ENCODE measurements at regions not wholly inside any gene's neighbourhood (a gene's known extent, or its start where the extent isn't known, plus 50 kb on each side); places are given as distances from the start of the nearest gene placed in this dataset.
"Not testable (repeated sequence)": the region's sequence is repeated elsewhere in the genome, so short reads cannot be mapped to it uniquely, and the experiment has no call there.

DNA sequence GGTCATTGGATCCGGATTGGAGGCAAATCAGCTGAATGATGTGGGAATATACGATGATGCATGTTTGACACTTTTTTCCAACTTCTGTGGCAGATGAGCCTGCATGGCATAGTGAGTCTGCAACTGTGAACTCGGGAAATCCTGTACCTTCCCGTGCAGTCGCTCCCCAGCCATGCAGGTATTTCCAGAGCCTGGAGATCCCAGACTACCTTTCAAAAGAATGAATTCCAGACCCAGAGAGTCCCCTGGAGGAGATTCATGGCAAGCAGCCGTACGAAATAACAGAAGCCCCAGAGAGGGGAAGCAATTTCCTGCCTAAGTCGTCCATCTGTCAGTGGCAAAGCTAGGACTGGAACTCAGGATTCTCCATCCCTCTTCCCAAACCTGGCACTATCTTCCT is 75.7 kb upstream of the FAM20A start:
- TF ChIP-seq POLR2A (IDR thresholded peaks at IDR 0.05) (no peak), POLR2AphosphoS5 (IDR thresholded peaks at IDR 0.05; ENCODE audit: insufficient read depth in 1 of 2, low read depth in 1 of 2) (no peak)
- TF ChIP-seq, protein P1, sequence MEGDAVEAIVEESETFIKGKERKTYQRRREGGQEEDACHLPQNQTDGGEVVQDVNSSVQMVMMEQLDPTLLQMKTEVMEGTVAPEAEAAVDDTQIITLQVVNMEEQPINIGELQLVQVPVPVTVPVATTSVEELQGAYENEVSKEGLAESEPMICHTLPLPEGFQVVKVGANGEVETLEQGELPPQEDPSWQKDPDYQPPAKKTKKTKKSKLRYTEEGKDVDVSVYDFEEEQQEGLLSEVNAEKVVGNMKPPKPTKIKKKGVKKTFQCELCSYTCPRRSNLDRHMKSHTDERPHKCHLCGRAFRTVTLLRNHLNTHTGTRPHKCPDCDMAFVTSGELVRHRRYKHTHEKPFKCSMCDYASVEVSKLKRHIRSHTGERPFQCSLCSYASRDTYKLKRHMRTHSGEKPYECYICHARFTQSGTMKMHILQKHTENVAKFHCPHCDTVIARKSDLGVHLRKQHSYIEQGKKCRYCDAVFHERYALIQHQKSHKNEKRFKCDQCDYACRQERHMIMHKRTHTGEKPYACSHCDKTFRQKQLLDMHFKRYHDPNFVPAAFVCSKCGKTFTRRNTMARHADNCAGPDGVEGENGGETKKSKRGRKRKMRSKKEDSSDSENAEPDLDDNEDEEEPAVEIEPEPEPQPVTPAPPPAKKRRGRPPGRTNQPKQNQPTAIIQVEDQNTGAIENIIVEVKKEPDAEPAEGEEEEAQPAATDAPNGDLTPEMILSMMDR (IDR thresholded peaks at IDR 0.05) = no peak
- no peak for DNase-seq (ENCODE audit: extremely low spot score in 2 of 2)
- Histone ChIP-seq H3K36me3 (no peaks in the 10 kb centered on the region), H3K27me3 (no peaks in the 10 kb centered on the region), H3K4me1 (no peaks in the 10 kb centered on the region), H3K27ac (no peak overlapping the region), H3K9me3 (no peaks in the 10 kb centered on the region), H3K4me3 (no peak overlapping the region)
- intact Hi-C loops (cut with DNase I) = no loop called here

- Histone ChIP-seq H3K4me1 (no peaks in the 10 kb centered on the region), H3K27ac (no peak overlapping the region), H3K36me3 (no peaks in the 10 kb centered on the region), H3K9me3 (no peaks in the 10 kb centered on the region), H3K27me3 (no peaks in the 10 kb centered on the region), H3K4me3 (no peak overlapping the region)
- TF ChIP-seq, protein P1 (IDR thresholded peaks at IDR 0.05) = no peak
- TF ChIP-seq POLR2AphosphoS5 (IDR thresholded peaks at IDR 0.05; ENCODE audit: insufficient read depth in 1 of 2, low read depth in 1 of 2) = no peak
- intact Hi-C loops (cut with DNase I) = no loop called here
- DNase-seq (ENCODE audit: extremely low spot score in 2 of 2) = no peak
Measured at GRCh38 chr17:68675723-68676122, 74.6 kb upstream of the FAM20A start.

GRCh38 chr17:68674029-68674925 is 73.1 kb upstream of the FAM20A start:
- intact Hi-C loops (cut with DNase I) = no loop called here
- Histone ChIP-seq H3K4me3 (no peak overlapping the region), H3K27me3 (no peaks in the 10 kb centered on the region), H3K36me3 (no peaks in the 10 kb centered on the region), H3K27ac (no peak overlapping the region), H3K4me1 (no peaks in the 10 kb centered on the region), H3K9me3 (no peaks in the 10 kb centered on the region)
- no peak for DNase-seq (ENCODE audit: extremely low spot score in 2 of 2)
- TF ChIP-seq POLR2A (IDR thresholded peaks at IDR 0.05) (no peak), POLR2AphosphoS5 (IDR thresholded peaks at IDR 0.05; ENCODE audit: insufficient read depth in 1 of 2, low read depth in 1 of 2) (no peak)
- TF ChIP-seq, protein P1 (IDR thresholded peaks at IDR 0.05) = no peak

- intact Hi-C loops (cut with DNase I) = no loop called here
- no peaks in the 10 kb centered on the region for H3K9me3 ChIP-seq
- no peak for DNase-seq (ENCODE audit: extremely low spot score in 2 of 2)
Measured at GRCh38 chr17:68670967-68671693, 70.0 kb upstream of the FAM20A start.

DNA sequence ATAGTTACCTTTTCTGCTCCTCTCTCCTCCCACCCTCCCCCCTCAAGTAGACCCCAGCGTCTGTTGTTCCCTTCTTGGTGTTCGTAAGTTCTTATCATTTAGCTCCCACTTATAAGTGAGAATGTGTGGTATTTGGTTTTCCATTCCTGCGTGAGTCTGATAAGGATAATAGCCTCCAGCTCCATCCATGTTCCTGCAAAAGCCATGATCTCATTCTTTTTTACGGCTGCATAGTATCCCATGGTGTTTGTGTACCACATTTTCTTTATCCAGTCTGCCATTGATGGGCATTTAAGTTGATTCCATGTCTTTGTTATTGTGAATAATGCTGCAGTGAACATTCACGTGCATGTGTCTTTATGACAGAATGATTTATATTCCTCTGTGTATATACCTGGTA is 65.3 kb upstream of the FAM20A start:
- H3K27me3 ChIP-seq; H3K4me3 ChIP-seq; intact Hi-C loops (cut with DNase I); H3K36me3 ChIP-seq; H3K9me3 ChIP-seq; H3K27ac ChIP-seq; DNase-seq (ENCODE audit: extremely low spot score in 2 of 2); H3K4me1 ChIP-seq: not testable (repeated sequence)

More at GRCh38 chr17:68670967-68671693, 70.0 kb upstream of the FAM20A start:
- TF ChIP-seq POLR2A (IDR thresholded peaks at IDR 0.05) = no peak
- TF ChIP-seq, protein P1 (IDR thresholded peaks at IDR 0.05) = no peak
- no peak for TF ChIP-seq POLR2AphosphoS5 (IDR thresholded peaks at IDR 0.05; ENCODE audit: insufficient read depth in 1 of 2, low read depth in 1 of 2)
- no peak overlapping the region for H3K4me3 ChIP-seq
- no peaks in the 10 kb centered on the region for H3K36me3 ChIP-seq
- no peak overlapping the region for H3K27ac ChIP-seq
- H3K4me1 ChIP-seq = no peaks in the 10 kb centered on the region
- no peaks in the 10 kb centered on the region for H3K27me3 ChIP-seq

Data from vagina (tissue), 2 donors.